ENCODE measurements at regions not wholly inside any gene's neighbourhood (a gene's known extent, or its start where the extent isn't known, plus 50 kb on each side); places are given as distances from the start of the nearest gene placed in this dataset.

- no peak for DNase-seq
Measured at GRCh38 chr5:159708090-159708489, 208.2 kb upstream of the ADRA1B start.

DNA sequence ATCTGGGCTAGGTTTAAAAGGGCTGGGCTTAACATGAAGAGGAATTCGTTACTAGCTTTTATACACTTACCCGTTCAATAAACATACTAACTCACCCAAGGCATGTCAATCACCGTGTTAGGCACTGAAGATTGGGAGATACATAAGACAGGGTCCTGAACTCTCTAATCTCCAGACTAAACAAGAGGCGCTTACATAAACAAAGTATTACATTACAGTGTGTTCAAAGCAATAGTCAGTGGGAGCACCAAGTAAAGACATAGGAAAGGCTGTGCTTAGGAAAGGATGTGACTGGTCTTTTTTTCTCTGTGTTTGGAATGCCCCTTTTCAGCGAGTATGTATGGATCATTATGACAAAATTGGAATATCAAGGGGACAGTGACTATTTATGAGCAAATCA, 203.6 kb upstream of the ADRA1B start:
- no peak for DNase-seq

- DNase-seq: no peak
Measured at GRCh38 chr5:159713254-159713653, 203.0 kb upstream of the ADRA1B start.

- no peak for DNase-seq
Measured at GRCh38 chr5:159713773-159714172, 202.5 kb upstream of the ADRA1B start.

DNA sequence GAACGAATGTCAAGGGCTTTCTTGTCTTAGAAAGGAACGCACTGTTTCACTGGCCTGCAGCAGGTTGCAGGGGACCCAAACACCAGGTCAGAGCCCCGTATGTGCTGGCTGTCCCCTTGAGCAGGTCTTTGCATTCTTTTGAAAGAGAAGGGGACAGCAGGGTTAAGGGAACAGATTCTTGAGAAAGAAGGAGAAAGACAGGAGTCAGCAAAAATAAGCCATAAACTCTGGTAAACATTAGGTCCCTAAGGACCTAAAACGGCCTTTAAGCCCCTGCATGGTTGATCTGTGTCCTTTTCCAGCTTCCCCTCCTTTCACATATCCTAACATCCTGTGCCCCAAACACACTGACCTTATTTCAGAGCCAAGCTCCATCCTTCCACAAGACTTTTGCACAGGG, 190.8 kb upstream of the ADRA1B start:
- no peak for DNase-seq

DNA sequence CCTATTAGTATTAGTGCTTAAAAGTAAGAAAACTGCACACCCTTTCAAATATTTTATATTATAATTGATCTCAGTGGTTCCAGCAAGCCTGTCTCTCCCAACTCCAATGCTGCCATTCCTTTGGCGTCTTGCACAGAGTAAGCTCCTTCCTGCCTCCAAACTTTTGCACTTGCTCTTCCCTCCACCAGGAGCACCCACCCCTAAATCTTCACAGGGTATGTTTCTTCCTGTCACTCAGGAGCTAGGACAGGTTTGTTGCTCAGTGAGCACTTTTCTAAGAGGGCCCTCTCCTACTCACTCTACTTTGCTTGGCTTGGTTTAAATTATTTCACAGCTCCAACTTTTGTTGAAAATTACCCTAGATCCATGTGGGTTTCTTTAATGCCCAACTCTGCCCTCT, 189.1 kb upstream of the ADRA1B start:
- no peak for DNase-seq

GRCh38 chr5:159730285-159730684, 186.0 kb upstream of the ADRA1B start:
- DNase-seq: no peak

DNA sequence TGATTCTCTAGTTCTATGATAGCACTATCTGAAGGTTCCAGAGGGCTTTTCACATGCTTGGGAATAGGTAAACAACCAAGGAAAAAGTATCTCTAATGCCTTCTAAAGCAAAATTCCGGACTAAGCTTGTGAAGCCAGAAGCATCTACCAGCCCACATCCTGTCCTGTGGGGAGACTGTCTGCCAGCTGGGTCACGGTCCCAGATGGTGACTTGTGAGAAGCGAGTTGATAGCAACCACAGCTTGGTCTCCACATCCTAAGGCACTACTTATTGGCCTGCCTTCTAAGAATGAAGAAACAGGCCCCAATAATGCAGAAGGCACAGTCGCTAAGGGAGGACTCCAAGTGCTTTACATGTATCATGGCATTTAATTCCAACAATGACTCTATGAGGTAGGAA, 184.1 kb upstream of the ADRA1B start:
- no peak for DNase-seq

DNA sequence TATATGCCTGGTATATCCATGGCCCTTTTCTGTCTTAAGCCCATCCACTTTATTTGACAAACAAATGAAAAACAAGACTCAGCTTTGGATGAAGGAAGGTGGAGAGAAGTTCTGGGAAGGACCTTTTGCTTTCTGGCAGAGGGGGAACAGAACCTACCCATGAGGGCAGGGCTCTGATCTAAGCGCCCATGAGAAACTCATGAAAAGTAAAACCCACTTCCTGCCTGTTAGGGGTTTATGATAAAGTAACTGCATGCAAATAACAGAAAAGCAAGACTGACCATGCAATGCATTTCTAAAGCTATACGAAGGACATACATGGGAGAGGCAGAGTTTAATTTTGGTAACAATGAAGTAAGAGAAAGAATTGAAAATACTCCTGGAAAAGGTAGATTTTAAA, 181.9 kb upstream of the ADRA1B start:
- DNase-seq: no peak

GRCh38 chr5:159735036-159735435, 181.2 kb upstream of the ADRA1B start:
- DNase-seq: no peak

DNA sequence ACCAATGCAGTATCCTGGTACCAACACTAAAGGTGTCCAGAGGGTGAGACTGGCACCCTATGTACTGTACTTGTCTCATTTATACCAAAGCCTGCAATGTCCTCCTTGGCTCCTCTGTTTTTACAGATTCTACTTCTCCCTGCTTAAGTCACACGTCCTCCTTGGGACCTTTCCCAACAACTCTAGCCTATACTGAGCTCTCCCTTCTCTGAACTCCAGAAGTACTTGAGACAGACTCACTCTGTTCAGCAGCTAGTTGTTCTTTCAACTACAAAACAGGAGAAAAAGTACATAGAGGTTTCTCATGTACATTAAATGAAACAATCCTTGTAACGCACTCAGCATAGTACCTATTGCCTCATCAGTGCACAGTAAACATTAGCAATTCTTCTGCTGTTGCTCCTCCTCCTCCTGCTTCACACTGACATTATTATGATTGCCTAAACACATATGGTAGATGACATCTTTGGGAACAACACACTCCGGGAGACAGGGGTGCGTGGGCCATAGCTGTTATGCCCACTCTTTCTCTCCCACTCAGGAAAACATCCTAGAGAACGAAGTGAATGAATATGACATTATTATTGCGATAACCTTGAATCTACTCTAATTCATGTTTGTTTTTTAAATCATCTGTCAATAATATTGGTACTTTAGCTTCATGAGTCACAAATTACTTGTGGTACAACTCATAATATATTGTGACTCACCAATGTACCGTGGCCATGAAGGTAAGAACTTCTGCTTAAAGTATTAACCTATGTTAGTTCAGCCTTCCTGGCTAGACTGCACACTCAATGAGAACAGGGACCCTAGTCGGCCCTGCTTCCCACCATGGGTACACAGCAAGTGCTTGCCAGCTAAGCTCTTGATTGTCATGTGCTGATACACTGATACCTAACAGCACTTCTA, 180.3 kb upstream of the ADRA1B start:
- DNase-seq: no peak

DNA sequence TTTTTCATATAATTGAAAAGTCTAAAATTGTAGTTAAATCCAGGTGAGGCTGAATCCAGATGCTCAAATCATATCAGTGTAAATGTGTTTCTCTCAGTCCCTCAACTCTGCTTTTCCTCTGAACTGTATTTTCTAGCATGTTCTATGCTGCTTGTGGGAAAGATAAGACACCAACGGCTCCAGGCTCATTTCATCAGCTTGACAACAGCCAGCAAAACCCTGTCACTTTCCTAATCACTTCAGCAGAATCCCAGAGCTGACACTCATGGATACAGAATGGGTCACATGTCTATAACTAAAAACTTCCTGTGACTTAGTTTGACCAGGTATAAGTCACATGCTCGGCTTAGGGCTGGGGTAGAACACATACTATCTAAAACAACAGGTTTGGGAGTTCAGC, 179.4 kb upstream of the ADRA1B start:
- no peak for DNase-seq

- DNase-seq: no peak
Measured at GRCh38 chr5:159737263-159737662, 179.0 kb upstream of the ADRA1B start.

- DNase-seq: no peak
Measured at GRCh38 chr5:159741829-159742322, 174.4 kb upstream of the ADRA1B start.

- no peak for DNase-seq
Measured at GRCh38 chr5:159743234-159743633, 173.0 kb upstream of the ADRA1B start.

GRCh38 chr5:159746707-159747106, 169.6 kb upstream of the ADRA1B start:
- DNase-seq: no peak

- no peak for DNase-seq
Measured at GRCh38 chr5:159749146-159749545, 167.1 kb upstream of the ADRA1B start.

DNA sequence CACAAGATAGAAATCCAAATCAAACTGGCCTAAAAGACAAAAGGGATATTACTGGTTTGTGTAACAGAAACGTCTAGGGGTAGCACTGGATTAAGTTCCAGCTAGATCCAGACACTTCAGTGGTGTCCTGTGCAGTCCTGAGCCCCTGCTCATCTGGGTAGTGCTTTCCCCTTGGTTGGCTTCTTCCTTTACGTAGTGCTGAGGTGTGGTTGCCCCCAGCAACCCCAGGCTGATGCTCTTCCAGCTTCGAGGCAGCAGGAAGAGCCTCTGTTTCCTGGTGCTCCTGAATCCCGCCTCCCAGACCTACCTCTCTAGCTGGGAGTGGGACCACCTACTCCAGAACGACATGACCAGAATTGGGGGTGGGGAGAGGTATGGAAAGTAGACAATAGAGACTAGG, 166.1 kb upstream of the ADRA1B start:
- no peak for DNase-seq

- no peak for DNase-seq
Measured at GRCh38 chr5:159751459-159751858, 164.8 kb upstream of the ADRA1B start.

- DNase-seq: no peak
Measured at GRCh38 chr5:159752622-159753275, 163.5 kb upstream of the ADRA1B start.

- DNase-seq: no peak
Measured at GRCh38 chr5:159758189-159758588, 158.1 kb upstream of the ADRA1B start.

DNA sequence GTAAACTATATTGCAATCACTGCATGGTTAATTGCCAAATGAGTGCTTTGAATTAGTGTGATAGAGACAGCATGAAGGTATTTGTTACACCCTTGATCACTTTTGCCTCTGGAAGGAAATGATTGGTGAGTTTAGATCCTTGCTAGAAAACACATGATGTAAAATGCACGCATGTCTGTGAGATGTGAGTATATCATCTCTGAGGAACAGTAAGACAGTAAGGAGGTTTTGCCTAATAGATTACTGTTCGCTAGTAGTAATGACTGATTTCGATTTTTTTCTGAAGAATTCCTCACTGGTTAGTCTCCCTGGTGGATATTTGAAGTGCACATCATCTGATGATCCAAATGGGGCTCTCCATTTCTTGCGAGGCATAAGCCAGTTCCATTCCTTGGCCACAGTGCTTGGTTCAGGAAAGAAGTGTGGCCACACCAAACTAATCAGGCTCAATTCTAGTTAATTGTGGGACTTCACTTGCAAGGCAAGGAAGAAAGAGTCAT, 156.4 kb upstream of the ADRA1B start:
- DNase-seq: no peak

DNA sequence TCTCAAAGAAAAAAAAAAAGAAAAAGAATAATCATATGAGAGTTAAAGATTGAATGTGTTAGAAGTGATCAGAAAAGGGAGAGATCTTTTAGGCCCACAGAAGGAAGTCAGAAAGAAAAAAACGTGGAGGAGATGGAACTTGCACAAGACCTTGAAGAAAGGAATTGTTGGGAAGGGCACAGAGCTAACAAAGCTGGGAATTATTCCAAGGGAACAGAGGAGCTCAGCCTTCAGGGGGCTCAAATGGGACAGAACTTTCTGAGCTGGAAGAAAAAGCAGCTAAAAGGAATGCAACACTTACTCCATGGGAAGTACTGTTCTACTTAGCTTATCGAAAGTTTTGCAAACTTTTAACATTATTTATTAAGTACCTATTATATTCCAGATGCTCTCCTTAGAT, 153.4 kb upstream of the ADRA1B start:
- no peak for DNase-seq

DNA sequence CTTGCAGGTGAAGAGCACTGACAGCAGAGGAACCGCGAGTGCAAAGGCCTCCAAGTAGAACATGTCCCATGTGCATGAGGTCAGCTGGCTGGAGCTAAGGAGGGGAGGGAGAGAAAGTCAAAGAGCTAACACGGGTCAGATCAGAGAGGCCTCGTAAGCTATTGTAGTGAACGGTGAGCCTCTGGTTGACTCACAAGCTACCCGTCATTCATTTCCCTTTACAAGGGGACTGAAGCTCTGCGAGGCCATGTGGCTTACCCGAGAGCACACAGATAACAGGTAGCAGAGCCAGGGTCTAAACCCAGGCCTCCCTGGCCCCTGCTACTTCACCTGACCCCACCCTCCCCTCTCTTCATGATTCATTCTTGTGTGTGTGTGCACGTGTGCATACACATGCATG, 152.7 kb upstream of the ADRA1B start:
- no peak for DNase-seq
